8988T (cell line): ENCODE measurements at regions not wholly inside any gene's neighbourhood (a gene's known extent, or its start where the extent isn't known, plus 50 kb on each side); places are given as distances from the start of the nearest gene placed in this dataset.
"Not testable (repeated sequence)": the region's sequence is repeated elsewhere in the genome, so short reads cannot be mapped to it uniquely, and the experiment has no call there.

Experiments used
- DNase-seq: peaks from one replicate; pipeline ENCODE4 v3.0.0; 2011

DNA sequence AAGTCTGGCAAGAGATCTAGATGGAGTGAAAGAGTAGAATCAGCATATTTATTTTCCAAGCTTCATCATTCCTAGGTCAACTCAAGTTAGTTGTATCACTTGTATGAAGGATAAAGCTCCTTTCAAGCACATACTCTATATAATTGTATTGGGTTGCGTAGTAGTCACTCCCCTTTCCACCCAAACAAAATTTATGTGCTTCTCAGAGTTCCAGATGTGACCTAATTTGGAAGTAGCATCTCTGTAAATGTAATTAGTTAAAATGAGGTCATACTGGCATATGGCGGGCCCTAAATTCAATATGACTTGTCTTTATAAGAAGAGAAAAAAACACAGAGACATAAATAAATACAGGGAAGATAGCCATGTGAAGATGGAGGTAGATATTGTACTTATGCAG, 226.8 kb upstream of the CHORDC1 start:
- no peak for DNase-seq

DNA sequence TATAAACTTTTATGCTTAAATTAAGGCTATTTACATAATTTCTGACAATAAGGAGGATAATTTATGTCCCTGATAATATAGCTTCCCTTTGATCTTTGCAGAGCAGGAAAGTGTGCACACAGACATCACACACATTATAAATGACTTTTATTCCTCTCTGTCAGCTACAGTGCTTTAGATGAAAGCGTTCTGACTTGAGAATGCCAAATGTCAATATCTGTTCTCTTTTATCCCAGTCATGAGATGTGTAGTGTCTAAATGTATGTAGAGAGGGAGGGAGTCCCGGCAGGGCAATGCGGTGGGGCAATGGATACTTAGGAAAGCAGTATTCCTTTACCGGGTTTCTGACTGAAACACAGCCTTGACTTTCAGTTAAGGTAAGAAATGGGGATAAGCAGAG, 225.4 kb upstream of the CHORDC1 start:
- no peak for DNase-seq

DNA sequence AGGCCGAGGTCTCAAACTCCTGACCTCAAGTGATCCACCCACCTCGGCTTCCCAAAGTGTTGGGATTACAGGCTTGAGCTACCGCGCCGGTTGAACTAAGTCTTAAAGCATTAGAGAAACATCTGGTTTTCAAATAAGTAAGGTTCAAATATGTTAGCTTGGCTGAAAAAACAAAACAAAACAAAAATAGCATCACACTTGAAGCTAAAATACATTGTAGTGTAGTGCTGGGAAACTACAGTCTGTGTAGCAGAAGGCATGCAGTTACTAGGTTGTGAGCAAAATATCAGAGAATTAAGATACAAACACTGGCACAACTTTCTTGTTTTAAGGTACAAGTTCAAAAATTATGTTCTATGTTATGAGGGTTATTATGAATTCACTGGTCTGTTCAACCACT, 224.8 kb upstream of the CHORDC1 start:
- DNase-seq: no peak

DNA sequence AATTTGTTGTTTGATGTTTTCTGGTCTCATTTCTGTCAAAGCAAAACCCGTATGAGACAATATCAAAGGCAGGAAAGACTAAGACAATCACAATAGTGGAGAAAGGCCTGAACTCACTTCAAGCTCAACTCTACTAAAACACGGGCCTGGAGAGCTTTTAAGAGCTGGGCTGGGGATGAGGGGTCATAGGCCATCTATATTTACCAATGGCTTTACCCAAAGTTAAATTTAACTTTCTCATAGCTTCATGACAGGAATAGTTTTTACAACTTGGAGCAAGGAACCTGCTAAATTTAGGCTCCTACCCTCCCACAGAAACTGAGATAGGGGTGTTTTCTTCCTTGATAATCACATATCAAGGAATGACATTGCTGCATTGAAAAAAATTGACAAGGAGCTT, 223.4 kb upstream of the CHORDC1 start:
- no peak for DNase-seq

DNA sequence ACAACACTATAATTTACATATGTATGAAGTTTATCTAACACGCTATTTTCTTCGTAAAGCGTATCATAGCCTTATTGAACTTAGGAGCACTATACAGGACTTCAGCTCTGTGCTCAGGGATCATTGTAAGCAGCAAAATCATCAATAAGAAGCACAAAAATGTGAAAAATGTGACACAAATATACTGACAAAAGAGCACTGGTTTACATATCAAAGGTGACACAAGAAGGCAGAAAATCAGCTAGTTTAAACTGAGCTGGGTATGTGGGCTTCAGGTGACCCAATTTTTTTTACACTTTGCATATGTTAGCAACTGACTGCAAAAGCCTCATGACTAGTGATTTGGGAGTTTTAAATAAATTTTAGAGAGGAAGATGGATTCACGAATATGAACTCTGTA, 215.2 kb upstream of the CHORDC1 start:
- DNase-seq: no peak

DNA sequence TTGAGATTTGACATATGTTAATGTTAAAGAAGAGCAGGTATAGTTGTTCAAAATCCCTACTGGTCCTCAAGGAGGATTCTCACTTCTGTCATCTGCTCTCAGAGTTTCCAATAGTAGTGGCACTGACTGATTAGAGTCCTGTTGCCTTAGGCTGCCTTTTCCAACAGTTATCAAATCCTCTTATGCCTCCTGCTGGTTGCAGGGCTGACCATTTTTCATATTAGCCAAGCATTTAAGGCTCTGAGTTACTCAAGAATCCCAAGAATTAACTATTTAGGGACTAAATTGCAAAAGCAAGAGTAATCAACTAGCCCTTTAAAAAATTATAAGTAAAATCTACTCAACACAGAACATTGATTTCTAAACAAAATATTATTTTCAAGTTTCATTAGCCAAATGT, 212.0 kb upstream of the CHORDC1 start:
- no peak for DNase-seq

DNA sequence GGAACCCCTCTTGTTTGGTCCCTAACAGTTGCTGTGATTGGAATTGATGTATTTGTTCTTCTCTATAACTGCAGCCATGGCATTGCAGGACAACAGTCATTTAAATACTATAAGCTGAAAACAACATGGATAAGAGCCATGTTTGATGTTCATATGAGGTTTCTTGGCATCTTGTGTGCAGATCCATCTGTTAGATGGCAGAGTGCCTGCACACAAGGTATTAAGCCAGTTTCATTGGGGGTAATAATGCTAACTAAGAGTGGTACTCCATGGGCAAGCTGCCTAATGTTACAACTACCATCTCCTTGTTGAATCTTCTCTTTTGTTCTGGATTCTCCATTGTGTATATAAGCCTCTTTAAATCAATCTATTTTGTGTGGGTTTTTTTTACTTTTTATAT, 206.0 kb upstream of the CHORDC1 start:
- DNase-seq: no peak

DNA sequence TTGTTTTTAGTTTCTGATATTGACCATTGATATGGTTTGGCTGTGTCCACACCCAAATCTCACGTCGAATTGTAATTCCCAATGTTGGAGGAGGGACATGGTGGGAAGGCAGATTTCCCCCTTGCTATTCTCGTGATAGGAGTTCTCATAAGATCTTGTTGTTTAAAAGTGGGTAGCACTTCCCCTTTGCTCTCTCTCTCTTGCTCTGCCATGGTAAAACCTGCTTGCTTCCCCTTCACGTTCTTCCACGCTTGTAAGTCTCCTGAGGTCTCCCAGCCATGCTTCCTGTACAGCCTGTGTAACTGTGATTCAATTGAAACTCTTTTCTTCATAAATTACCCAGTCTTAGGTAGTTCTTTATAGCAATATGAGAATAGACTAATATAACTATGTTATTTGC, 203.6 kb upstream of the CHORDC1 start:
- no peak for DNase-seq

DNA sequence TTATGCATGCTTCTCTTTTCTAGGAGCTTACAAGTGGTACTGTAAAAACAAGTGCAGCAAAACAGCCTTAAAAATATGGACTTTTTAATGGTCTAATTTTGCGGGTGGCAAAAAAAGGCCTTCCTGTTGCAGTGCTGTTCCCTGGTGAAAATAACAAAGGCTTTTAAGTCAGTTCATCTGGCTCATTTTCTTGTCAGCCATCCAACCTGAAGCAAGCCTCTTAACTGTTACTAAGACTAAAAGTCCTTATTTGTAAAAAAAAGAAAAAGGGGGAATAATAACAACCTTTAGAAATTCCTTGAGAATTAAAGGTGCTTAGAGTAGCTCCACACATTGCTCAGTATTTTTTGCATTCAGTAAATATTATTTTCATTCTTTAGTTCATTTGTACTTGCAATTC, 200.5 kb upstream of the CHORDC1 start:
- DNase-seq: no peak

DNA sequence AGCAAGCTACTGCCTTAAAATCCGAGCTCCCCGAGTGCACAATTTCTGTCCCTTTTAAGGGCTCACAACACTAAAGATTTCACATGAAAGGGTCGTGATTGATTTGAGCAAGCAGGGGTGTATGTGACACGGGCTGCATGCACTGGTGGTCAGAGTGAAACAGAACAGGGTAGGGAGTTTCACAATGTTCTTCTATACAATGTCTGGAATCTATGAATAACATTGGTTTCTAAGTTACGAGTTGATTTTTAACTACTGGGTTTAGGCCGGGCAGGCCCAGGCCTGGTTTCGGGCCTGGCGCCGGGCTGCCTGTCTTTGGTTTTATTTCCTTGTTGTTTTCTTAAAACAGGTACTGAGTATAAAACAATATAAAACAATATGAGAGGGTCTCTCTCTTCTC, 199.9 kb upstream of the CHORDC1 start:
- DNase-seq: not testable (repeated sequence)

DNA sequence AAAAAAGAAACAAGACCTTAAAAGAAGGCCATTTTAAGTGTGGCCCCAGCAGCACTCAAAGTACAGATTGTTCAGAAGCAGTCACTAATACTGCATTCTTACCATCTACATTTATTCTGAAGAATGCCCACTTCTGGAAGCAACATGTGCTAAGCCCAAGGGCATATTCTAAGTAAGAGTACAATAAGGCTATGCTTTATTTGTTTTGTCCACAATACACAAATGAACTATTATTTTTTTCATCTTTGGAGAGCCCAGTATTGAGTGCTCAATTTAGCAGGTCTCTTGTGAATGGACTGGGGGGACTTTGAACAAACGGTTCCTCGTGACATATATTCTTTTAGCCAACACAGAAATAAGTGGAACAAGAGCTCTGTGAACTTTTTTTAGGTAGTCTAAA, 191.4 kb upstream of the CHORDC1 start:
- no peak for DNase-seq

DNA sequence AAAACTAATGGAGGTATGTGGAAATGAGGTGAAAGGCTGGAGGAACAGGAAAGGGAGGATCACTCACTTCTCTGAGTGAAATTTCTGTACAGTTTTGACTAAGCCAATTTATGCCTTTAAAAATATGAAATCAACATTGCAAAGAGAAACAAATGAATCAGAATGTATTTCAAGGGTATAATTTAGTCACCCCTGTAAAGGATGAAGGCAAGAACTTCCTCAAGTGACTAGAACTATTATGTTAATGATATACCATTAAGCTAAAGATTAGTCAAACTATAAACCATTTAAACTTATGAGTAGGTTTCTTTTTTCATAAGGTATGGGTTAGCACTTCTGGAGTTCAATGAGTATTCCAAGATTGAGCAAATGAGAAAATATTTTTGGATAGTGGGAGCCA, 184.5 kb upstream of the CHORDC1 start:
- DNase-seq: no peak

DNA sequence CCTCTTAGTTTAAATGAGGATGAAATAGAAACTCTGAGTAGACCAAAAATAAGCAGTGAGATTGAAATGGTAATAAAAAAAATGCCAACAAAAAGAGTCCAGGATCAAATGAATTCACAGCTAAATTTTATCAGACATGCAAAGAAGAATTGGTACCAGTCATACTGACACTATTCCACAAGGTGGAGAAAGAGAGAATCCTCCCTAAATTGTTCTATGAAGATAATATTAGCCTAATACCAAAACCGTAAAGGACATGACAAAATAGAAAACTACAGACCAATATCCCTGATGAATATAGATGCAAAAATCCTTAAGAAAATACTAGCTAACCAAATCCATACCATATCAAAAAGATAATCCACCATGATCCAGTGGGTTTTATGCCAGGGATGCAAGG, 169.8 kb upstream of the CHORDC1 start:
- DNase-seq: no peak

DNA sequence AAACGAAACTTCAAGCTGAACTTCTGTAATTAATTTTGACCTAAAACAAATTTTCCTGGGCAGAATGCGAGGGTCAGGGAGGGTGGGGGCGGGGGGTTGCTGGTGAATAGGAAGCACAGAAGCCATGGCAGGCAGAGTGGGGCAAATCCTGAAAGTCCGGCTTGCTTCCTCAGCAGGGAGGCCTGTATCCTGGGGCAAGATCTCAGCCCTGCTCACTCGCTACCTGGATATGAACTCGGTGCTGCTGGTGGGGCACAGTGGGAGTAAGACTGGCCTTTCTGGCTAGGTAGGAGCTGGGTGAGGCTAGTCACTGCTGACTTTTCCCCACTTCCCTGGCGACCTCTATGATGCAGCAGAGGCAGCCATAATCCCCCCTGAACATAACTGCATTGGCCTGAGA, 168.9 kb upstream of the CHORDC1 start:
- DNase-seq: no peak

DNA sequence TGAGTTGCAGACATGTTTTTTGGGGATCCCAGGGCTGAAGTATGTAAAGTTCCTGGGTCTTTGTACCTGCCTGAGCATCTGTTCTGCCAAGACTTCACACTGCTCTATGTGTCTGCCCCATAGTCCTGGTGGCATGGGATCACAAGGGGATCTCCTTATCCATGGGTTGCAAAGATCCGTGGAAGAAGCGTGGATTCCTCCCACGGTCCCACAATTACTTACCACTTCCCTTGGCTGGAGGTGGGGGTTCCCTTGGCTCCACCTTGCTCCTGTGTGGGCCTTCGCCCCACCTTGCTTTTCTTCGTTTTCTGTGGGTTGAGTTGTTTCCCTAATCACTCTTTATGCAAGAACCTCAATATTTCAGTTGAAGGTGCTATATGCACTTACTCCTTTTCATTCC, 157.4 kb upstream of the CHORDC1 start:
- DNase-seq: no peak

DNA sequence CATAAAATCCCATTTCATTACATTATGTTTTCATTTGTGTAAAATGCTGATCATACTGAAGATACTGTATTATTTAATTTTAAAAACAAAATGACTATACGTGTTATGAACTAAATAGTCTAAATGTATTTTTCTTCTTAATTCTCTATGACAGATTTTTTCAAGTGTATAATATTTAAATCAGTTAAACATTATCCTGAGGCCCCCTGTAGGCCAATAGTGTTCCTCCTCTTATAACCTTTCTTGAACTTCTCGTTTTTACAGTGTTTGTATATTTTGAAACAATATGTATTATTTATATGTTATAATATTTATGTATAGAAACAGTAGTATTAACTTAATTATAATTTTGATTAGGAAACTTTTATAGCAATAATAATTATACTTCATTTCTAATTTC, 151.1 kb upstream of the CHORDC1 start:
- no peak for DNase-seq

DNA sequence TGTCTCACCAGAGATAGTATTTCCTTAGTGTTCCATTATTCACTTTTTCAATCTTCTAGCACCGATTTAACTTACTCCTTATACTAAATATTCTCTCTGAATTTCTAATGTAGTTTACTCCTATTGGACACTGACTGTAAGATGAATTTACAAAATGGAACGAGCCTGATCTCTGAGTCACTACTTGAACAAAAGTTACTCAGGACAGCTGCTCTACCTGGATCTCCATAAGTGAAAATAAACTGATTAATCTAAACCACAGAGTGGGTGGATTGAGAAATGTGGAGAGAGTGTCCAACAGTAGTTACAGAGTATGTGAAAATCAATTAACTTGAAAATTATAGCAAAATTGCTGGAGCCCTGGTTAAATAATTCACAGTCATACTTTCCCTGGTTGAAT, 141.7 kb upstream of the CHORDC1 start:
- no peak for DNase-seq

DNA sequence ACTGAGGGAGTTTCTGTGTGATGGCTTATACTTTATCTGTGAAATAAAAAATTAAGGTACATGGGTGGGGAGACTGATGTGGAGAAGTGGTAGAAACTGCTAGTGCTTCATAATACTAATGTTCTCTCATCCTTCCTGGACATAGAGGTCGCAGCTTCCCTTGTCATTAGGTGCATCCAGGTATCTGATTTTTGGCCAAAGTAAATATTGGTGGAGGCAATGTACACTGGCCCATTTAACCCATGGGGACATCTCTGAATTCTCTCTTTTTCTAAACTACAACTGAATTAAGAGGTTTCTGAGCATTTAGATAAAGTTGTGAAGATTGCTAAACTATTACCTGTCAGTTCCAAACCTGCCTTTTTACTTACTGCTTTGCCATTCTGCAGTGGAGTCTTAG, 140.9 kb upstream of the CHORDC1 start:
- no peak for DNase-seq

DNA sequence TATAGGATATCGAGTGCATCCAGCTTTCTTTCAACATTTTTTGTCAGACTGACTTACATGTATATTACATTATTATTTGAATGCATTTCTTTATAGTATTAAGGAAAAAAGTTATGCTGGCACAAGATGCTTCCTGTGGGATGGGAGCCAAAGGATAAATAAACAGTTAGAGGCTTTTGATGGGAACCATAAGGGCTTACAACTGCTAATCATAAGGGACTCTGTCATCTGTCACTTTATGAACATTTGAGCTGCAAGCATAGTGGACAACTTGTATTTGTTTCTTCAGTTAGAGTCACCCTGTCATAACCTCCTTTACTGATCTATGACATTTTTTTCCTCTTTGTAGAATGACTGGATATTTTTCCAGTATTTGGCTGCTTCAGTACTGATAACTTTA, 132.4 kb upstream of the CHORDC1 start:
- no peak for DNase-seq

DNA sequence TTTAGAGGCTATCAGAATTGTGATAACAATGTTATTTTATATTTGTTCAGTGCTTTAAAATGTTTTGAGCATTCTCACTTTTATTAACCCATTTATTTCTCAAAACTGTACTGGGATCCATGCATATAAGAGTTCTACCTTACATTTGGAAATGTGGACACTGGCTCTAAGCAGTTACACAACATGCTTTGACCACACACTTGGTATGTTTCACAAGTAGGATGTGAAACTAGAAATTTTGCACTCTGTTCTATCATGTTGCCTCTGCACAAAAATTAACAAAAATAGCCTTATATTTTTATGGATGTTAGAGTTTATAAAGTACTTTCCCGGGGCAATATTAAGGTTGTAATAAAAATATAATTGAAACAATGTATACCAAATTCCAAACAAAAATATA, 126.9 kb upstream of the CHORDC1 start:
- DNase-seq: no peak

DNA sequence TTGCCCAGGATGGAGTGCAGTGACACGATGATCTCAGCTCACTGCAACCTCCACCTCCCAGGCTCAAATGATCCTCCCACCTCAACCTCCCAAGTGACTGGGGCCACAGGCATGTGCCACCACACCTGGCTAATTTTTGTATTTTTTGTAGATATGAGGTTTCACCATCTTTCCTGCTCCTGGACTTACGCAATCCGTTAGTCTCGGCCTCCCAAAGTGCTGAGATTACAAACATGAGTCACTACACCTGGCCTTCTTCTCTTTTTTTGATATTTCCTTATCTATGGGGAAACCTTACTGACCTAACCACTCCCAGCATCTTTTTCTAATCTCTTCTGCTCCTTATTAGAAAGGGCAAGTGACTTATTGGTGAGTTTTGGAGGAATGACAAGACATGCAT, 121.7 kb upstream of the CHORDC1 start:
- no peak for DNase-seq

DNA sequence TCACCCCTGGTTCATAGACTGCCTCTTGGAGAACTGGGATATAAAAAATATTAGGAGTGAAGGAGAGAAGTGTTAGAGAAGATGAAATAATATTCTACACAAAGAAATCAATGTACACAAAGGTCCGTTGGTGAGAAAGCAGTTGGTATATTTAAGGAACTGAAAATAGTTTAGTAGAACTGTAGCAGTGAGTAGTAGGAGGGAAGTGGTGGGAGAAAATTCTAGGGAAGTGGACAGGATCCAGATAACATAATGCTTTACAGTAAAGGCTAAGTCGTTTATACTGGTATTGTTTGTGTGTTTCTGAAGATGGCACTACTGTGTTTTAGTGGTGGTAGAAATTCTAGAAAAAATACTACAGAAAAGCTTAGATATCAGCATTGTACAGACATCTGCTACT, 120.8 kb upstream of the CHORDC1 start:
- no peak for DNase-seq

DNA sequence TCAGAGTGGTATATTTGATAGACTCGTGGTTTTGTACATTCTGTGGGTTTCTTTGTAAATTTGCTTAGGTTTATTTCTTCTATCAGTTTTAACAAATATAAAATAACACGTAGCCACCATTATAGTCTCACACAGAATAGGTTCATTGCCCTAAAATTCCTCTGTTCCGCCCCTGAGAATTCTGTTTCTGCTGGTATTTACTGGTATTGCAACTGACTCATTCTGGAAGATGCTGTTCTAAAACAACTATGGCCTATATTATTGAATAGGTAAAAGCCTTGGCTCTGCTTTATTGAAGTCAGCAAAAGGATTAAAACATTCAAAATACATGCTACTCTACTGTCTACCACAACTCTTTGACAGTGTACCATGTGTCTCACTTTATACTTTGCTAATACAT, 119.1 kb upstream of the CHORDC1 start:
- DNase-seq: no peak

DNA sequence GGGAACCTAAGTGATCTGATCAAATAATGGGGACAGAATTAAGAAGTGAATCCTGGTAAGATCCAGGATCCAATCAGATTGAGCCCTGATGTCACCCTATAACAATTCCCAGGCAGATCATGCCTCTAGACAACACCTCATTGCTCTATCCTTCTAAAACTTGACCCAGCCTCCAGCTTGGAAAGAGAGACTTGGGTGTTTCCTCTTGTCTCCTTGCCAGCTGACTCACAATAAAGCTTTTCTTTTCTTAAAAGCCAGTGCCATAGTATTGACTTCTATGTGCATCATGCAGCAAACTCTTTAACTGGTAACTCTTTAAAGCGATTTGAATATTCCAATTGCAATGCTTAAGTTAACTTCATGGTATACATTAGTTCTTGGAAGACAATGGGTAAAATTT, 109.6 kb upstream of the CHORDC1 start:
- DNase-seq: no peak

DNA sequence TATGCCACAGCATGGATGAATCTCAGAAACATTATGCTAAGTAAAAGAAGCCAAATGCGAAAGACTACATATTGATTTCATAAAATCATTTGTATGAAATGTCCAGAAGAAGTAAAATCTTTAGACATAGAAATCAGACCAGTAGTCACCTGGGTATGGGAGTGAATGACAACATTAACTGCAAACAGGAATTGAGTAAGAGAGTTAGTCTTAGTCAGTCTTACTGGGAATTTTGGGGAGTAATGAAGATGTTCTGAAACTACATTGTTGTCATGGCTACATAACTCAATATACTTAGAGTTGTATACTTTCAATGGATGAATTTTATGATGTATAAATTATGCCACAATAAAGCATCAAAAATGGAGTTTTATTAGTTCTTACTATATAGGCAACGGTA, 107.8 kb upstream of the CHORDC1 start:
- no peak for DNase-seq

DNA sequence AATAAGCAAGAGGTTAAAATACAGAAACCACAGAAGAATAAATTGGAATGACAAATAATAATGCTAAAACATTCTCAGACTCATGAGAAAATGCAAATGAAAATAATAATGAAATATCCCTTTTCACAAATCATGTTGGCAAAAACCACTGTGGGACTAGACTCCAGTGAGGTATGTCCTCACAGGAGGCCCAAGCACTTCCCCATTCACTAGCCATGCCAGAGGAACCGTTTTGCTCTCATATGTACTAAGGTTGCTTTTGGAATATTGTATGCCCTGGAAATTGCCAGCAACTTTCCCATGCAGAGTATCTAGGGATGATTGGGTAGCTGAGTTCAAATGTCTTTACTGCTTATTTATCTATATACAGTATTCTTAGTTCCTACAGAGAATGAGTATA, 106.2 kb upstream of the CHORDC1 start:
- no peak for DNase-seq

DNA sequence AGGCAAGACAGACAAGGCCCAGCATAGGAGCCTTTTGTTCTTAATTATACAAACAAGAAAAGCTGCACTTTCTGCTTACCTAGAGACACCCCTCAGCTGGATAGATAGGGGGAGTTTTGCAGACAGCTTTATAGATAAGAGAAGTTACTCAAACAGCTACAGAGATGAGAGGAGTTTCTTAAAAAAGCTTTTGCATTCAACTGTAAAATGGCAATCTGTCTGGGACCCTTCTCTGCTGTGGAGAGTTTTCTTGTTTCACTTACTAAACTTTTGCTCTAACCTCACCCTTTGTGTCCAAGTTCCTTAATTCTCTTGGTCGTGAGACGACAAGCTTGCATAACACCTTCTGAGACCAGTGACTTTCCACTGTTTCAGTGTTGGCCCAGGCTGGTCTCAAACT, 103.8 kb upstream of the CHORDC1 start:
- DNase-seq: no peak
